Mucosa of descending colon (tissue), 3 donors: ENCODE measurements at regions not wholly inside any gene's neighbourhood (a gene's known extent, or its start where the extent isn't known, plus 50 kb on each side); places are given as distances from the start of the nearest gene placed in this dataset.
"Not testable (repeated sequence)": the region's sequence is repeated elsewhere in the genome, so short reads cannot be mapped to it uniquely, and the experiment has no call there.

Experiments
- ATAC-seq: fragments of 200-7000 bp; cut with Tn5 transposase; one replicate; pipeline ENCODE4 v1.9.1; 2020; ENCODE audit warnings: mild to moderate bottlenecking, moderate library complexity
- DNase-seq, 3 donors: peaks; one replicate each; pipeline ENCODE4 v3.0.0-alpha.2; 2020
- H3K36me3 ChIP-seq: fragments of 200-600 bp; one replicate; pipeline ENCODE4 v1.8.0; 2021; ENCODE audit warnings: low read depth, mild to moderate bottlenecking
- H3K4me1 ChIP-seq: fragments of 200-600 bp; one replicate; pipeline ENCODE4 v1.8.0; 2021; ENCODE audit warnings: low read depth, mild to moderate bottlenecking
- H3K4me3 ChIP-seq: fragments of 200-600 bp; one replicate; pipeline ENCODE4 v1.8.0; 2021; ENCODE audit warnings: mild to moderate bottlenecking
- H3K9me3 ChIP-seq: fragments of 200-600 bp; one replicate; pipeline ENCODE4 v1.8.0; 2021; ENCODE audit warnings: mild to moderate bottlenecking
- intact Hi-C, 2 donors: fragments of 100-400 bp; cut with DNase I in 1 of 2; cut with micrococcal nuclease in 1 of 2; formaldehyde crosslinking; loops; one replicate each; pipeline versions ENCODE4 v1.11.0 to v1.11.1; 2022; cut with DNase I, micrococcal nuclease
- TF ChIP-seq, protein P1 (sequence below): fragments of 200-600 bp; IDR thresholded peaks from one replicate; pipeline ENCODE4 v1.8.0; 2022; ENCODE audit warnings: antibody characterized with exemption, mild to moderate bottlenecking
- donor health status: DM: no; HTN: no; CAD: no; lungs with moderate emphysema.
- donor health status: DM: no; HTN: no; CAD: no.
- donor health status: DM: no; HTN: yes; CAD: no.

DNA sequence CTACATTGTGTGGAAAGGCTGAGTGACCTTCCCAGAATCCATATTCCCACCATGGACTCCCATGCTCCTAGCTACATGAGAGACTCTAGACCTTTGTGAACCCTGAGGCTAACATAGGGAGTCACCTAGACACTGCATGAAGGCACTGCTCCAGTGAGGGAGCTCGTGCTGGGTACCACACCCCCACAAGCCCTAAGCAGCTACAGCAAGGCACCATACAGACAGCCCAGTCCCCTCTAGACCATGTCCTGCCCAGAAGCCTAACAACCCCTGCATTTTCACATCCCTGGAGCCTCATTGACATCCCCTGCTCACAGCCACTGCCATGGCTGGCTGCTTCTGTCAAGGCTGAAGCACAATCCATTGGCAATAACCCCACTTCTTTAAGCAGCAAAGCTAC, 176.5 kb upstream of the CTNND2 start:
- TF ChIP-seq, protein P1, sequence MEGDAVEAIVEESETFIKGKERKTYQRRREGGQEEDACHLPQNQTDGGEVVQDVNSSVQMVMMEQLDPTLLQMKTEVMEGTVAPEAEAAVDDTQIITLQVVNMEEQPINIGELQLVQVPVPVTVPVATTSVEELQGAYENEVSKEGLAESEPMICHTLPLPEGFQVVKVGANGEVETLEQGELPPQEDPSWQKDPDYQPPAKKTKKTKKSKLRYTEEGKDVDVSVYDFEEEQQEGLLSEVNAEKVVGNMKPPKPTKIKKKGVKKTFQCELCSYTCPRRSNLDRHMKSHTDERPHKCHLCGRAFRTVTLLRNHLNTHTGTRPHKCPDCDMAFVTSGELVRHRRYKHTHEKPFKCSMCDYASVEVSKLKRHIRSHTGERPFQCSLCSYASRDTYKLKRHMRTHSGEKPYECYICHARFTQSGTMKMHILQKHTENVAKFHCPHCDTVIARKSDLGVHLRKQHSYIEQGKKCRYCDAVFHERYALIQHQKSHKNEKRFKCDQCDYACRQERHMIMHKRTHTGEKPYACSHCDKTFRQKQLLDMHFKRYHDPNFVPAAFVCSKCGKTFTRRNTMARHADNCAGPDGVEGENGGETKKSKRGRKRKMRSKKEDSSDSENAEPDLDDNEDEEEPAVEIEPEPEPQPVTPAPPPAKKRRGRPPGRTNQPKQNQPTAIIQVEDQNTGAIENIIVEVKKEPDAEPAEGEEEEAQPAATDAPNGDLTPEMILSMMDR, result no peak
- Histone ChIP-seq H3K4me1 (no peaks in the 10 kb centered on the region), H3K4me3 (no peak overlapping the region), H3K9me3 (peaks cover 3% of the 10 kb centered on the region), H3K36me3 (no peaks in the 10 kb centered on the region)
- no peak for DNase-seq
- intact Hi-C loops, result no loop called here
- no peak for ATAC-seq

DNA sequence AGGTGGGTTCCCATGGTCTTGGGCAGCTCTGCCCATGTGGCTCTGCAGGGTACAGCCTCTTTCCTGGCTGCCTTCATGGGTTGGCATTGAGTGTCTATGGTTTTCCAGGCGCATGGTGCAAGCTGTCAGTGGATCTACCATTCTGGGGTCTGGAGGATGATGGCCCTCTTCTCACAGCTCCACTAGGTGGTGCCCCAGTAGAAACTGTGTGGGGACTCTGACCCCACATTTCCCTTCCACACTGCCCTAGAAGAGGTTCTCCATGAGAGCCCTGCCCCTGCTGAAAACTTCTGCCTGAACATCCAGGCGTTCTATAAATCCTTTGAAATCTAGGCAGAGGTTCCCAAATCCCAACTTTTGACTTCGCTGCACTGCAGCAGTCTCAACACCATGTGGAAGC, 174.0 kb upstream of the CTNND2 start:
- DNase-seq, H3K4me1 ChIP-seq, intact Hi-C loops, H3K9me3 ChIP-seq, H3K4me3 ChIP-seq, ATAC-seq, H3K36me3 ChIP-seq: not testable (repeated sequence)

DNA sequence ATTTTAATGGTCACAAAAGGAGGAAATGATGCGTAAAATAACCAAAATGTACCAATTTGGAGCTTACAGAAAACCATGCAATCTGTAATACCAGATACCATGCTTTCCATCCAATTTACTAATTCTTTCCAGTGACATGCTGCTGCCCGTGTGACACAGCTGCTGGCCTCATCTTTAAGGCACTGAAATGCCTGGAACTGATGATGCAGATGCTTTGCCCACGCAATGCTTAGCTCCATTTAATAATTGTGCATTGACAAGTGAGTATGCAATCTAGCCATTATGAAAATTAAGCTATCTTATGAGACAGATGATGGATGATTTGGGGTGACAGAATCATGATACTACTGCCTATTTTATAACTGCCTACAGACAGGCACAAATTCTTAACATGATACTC, 169.2 kb upstream of the CTNND2 start:
- ATAC-seq (no peak), DNase-seq (no peak)
- H3K36me3 ChIP-seq, result no peaks in the 10 kb centered on the region
- no peaks in the 10 kb centered on the region for H3K9me3 ChIP-seq
- no peak overlapping the region for H3K4me3 ChIP-seq
- TF ChIP-seq, protein P1, result no peak
- intact Hi-C loops, result no loop called here
- H3K4me1 ChIP-seq, result no peaks in the 10 kb centered on the region

DNA sequence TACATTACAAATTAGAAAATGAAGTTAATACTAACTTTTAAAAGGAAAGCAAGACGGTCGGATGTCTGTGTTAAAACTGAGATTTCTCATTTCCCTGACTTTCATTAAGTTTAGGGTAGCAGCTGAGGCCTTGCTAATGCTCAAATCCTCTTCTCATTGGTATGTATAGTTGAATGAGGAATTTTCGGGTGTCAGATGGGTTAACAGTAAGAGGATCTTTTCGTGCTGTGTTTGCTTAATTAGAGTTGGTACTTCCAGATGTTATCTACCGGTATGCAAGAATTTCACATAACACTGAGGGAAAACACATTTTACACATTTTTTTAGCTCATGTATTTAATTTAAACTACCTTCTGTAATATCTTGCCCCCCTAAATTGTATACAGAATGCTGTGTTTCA, 168.2 kb upstream of the CTNND2 start:
- ATAC-seq, result no peak
- H3K4me1 ChIP-seq, result no peaks in the 10 kb centered on the region
- H3K9me3 ChIP-seq, result no peaks in the 10 kb centered on the region
- intact Hi-C loops, result no loop called here
- H3K36me3 ChIP-seq, result no peaks in the 10 kb centered on the region
- H3K4me3 ChIP-seq, result no peak overlapping the region
- TF ChIP-seq, protein P1, result no peak
- no peak for DNase-seq

DNA sequence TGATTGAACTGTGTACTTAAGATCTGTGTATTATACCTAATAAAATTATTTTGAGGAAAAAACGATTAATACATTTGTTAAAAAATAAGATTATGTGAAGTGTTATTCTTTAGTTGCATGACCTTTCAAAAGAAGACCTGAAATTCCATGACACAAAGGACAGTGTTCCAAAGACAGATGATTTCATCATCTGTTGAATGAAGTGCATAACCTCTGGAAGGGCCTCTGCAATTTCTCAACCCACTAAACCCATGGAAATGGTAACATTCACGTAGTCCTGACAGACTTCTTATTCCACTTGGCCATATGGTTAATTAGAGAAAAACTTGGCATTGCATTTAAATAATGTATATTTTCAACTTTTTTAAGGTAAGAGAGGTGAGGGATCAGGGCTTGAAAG, 167.2 kb upstream of the CTNND2 start:
- TF ChIP-seq, protein P1, result no peak
- intact Hi-C loops, result no loop called here
- Histone ChIP-seq H3K4me3 (no peak overlapping the region), H3K36me3 (no peaks in the 10 kb centered on the region), H3K4me1 (no peaks in the 10 kb centered on the region), H3K9me3 (no peaks in the 10 kb centered on the region)
- ATAC-seq, result no peak
- DNase-seq, result no peak

DNA sequence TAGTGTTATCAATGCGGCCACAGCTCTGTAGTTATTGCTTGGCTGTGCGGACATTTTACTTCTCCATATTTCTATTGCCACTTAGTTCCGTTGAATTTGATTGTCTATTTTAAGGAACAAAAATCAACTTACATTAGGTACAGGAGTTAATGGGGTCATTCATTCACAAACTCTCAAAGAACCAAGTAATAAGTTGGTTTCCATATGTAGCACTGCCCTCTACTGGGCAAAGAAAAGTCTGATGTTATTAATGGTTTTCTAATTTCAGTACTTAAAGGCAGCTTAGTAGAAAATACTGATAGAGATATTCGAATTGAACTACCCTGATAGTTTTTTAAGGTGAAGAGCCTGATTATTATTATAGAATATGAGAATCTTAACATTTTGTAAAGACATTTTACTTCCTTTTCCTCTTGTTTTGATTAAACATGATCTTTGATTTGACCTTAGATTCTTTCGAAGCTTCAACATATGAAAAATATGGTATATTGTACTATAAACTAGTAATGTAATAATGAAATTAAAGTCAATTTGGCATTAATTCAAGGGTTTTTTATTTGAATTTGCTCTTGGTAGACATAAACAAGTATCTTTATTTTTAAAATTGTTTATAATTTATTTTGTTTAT, 119.5 kb upstream of the CTNND2 start:
- Histone ChIP-seq H3K4me1 (no peaks in the 10 kb centered on the region), H3K9me3 (peaks cover 8% of the 10 kb centered on the region), H3K36me3 (no peaks in the 10 kb centered on the region), H3K4me3 (no peak overlapping the region)
- DNase-seq (peak in 1 of 3 donors; percentile 33), ATAC-seq (no peak)
- intact Hi-C loops, result no loop called here
- TF ChIP-seq, protein P1, result no peak
